Mesenchymal stem cell (in vitro differentiated cells and primary cell): ENCODE measurements at regions not wholly inside any gene's neighbourhood (a gene's known extent, or its start where the extent isn't known, plus 50 kb on each side); places are given as distances from the start of the nearest gene placed in this dataset.
A peak's percentile ranks its signal among the peaks of the same experiment; 100 is the strongest.

ENCODE experiments used
- DNase-seq: peaks from one replicate; pipeline ENCODE4 v3.0.0-alpha.2; 2013
- H2AFZ ChIP-seq: one replicate; pipeline ENCODE4 v1.6.1; 2013; ENCODE audit warnings: low read depth, mild to moderate bottlenecking, control low read depth, inconsistent platforms, low read length, moderate library complexity
- H2AK5ac ChIP-seq: 2 replicates; pipeline ENCODE4 v1.6.1; 2013; ENCODE audit warnings: low read length, moderate library complexity, mild to moderate bottlenecking, inconsistent platforms; ENCODE audit not compliant: severe bottlenecking
- H2BK120ac ChIP-seq: one replicate; pipeline ENCODE4 v1.6.1; 2013; ENCODE audit warnings: low read depth, mild to moderate bottlenecking, inconsistent platforms, low read length, moderate library complexity
- H2BK12ac ChIP-seq, 2 experiments: one replicate each; pipeline ENCODE4 v1.6.1; 2013; ENCODE audit warnings: inconsistent platforms in 2 of 2, low read length in 2 of 2, mild to moderate bottlenecking in 2 of 2, moderate library complexity in 2 of 2, control low read depth in 1 of 2
- H2BK15ac ChIP-seq: one replicate; pipeline ENCODE4 v1.6.1; 2013; ENCODE audit warnings: mild to moderate bottlenecking, low read depth, inconsistent platforms; ENCODE audit not compliant: poor library complexity, severe bottlenecking
- H2BK5ac ChIP-seq: 2 replicates; pipeline ENCODE4 v1.6.1; 2013; ENCODE audit warnings: low read depth, mild to moderate bottlenecking, low read length, control low read depth, inconsistent platforms; ENCODE audit not compliant: poor library complexity, severe bottlenecking
- H3K14ac ChIP-seq, 2 experiments: one replicate each; pipeline ENCODE4 v1.6.1; 2013; ENCODE audit warnings: inconsistent platforms in 2 of 2, low read length in 2 of 2, control low read depth in 1 of 2, mild to moderate bottlenecking in 1 of 2, moderate library complexity in 1 of 2
- H3K18ac ChIP-seq, 2 experiments: one replicate each; pipeline ENCODE4 v1.6.1; 2013; ENCODE audit warnings: inconsistent platforms in 2 of 2, low read length in 2 of 2, control low read depth in 1 of 2, low read depth in 1 of 2, mild to moderate bottlenecking in 1 of 2
- H3K23ac ChIP-seq, 2 experiments: one replicate each; pipeline ENCODE4 v1.6.1; 2013; ENCODE audit warnings: inconsistent platforms in 2 of 2, low read length in 2 of 2, mild to moderate bottlenecking in 2 of 2, moderate library complexity in 2 of 2, control low read depth in 1 of 2
- H3K27ac ChIP-seq: 2 replicates; pipeline ENCODE4 v1.5.1; 2013; ENCODE audit warnings: mild to moderate bottlenecking, moderate library complexity, low read length, control low read depth, inconsistent platforms; ENCODE audit not compliant: poor library complexity, severe bottlenecking
- H3K27me3 ChIP-seq, 2 experiments: 2 replicates each; pipeline versions ENCODE4 v1.6.1 to v1.7.0; 2013; ENCODE audit warnings: low read length in 2 of 2, mild to moderate bottlenecking in 2 of 2, moderate library complexity in 2 of 2, control low read depth in 1 of 2, inconsistent platforms in 1 of 2; ENCODE audit not compliant: control insufficient read depth in 1 of 2, insufficient read depth in 1 of 2
- H3K36me3 ChIP-seq, 2 experiments: 2 replicates each; pipeline versions ENCODE4 v1.6.1 to v1.7.0; 2013; ENCODE audit warnings: low read length in 2 of 2, control low read depth in 1 of 2, inconsistent platforms in 1 of 2, low read depth in 1 of 2, mild to moderate bottlenecking in 1 of 2; ENCODE audit not compliant: insufficient read depth in 2 of 2, control insufficient read depth in 1 of 2
- H3K4ac ChIP-seq, 2 experiments: one replicate each; pipeline ENCODE4 v1.6.1; 2013; ENCODE audit warnings: inconsistent platforms in 2 of 2, low read length in 2 of 2, mild to moderate bottlenecking in 2 of 2, moderate library complexity in 2 of 2, control low read depth in 1 of 2, low read depth in 1 of 2
- H3K4me1 ChIP-seq: 2 replicates; pipeline ENCODE4 v1.6.1; 2013; ENCODE audit warnings: low read depth, low read length, control low read depth; ENCODE audit not compliant: control insufficient read depth, insufficient read depth
- H3K4me2 ChIP-seq: 2 replicates; pipeline ENCODE4 v1.6.1; 2013; ENCODE audit warnings: low read length, mild to moderate bottlenecking, inconsistent platforms; ENCODE audit not compliant: poor library complexity, severe bottlenecking
- H3K4me3 ChIP-seq, 2 experiments: 2 replicates each; pipeline versions ENCODE4 v1.5.1 to v1.7.0; 2013; ENCODE audit warnings: low read length in 2 of 2, mild to moderate bottlenecking in 2 of 2, control low read depth in 1 of 2, low read depth in 1 of 2; ENCODE audit not compliant: insufficient read depth in 1 of 2
- H3K79me1 ChIP-seq: replicated peaks from 2 replicates; pipeline ENCODE4 v1.6.1; 2013; ENCODE audit warnings: mild to moderate bottlenecking, control low read depth, low read length, inconsistent platforms; ENCODE audit not compliant: poor library complexity, severe bottlenecking
- H3K9ac ChIP-seq: 2 replicates; pipeline ENCODE4 v1.7.0; 2013; ENCODE audit warnings: mild to moderate bottlenecking, low read length, moderate library complexity
- H3K9me3 ChIP-seq: 2 replicates; pipeline ENCODE4 v1.7.0; 2013; ENCODE audit warnings: mild to moderate bottlenecking, low read length; ENCODE audit not compliant: control insufficient read depth
- H4K8ac ChIP-seq: one replicate; pipeline ENCODE4 v1.6.1; 2013; ENCODE audit warnings: inconsistent platforms, mild to moderate bottlenecking, low read length, moderate library complexity
- H4K91ac ChIP-seq: one replicate; pipeline ENCODE4 v1.6.1; 2013; ENCODE audit warnings: mild to moderate bottlenecking, low read length, inconsistent platforms
- WGBS: methylation state at CpG from one replicate; pipeline ENCODE4 v1.1.7; 2013; ENCODE audit warnings: mixed read lengths; 5-methylcytosine and 5-hydroxymethylcytosine counted together

DNA sequence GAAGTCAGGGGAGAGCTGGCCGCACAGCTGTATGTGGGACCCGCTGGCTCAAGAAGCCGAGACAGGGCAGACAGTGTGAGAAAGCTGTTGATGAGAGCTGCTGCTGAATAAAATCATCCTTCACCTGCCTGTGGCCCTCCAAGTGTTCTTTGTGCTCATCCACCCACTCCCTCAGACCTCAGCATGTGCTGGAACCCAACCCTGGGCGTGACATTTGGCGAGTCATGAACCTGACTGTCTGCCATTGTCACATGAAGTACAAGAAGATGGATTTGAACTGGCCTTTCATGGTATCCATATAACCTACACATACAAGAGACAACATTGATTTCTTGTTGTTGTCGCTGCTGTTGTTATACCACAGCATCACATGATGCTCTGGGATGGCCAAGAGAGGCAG is 139.7 kb upstream of the PLCXD3 start:
- Histone ChIP-seq H3K9ac (no peak overlapping the region), H2AK5ac (no peak overlapping the region), H3K14ac (no peak overlapping the region), H2BK12ac (no peak overlapping the region), H2BK120ac (no peak overlapping the region), H2BK5ac (no peak overlapping the region), H3K18ac (no peak overlapping the region), H3K4me3 (no peak overlapping the region), H4K8ac (no peak overlapping the region), H3K23ac (no peak overlapping the region), H3K79me1 (no peaks in the 10 kb centered on the region), H3K27ac (no peak overlapping the region), H3K4me1 (no peaks in the 10 kb centered on the region), H3K36me3 (no peaks in the 10 kb centered on the region), H2AFZ (peak overlapping the region; percentile 43), H3K27me3 (peaks cover 0 to 3% of the 10 kb centered on the region in 2 experiments), H4K91ac (no peak overlapping the region), H3K9me3 (no peaks in the 10 kb centered on the region), H2BK15ac (no peak overlapping the region), H3K4me2 (no peak overlapping the region), H3K4ac (no peak overlapping the region)
- DNase-seq = no peak
- 82% methylated on average over 6 of the region's 6 CpGs for WGBS

DNA sequence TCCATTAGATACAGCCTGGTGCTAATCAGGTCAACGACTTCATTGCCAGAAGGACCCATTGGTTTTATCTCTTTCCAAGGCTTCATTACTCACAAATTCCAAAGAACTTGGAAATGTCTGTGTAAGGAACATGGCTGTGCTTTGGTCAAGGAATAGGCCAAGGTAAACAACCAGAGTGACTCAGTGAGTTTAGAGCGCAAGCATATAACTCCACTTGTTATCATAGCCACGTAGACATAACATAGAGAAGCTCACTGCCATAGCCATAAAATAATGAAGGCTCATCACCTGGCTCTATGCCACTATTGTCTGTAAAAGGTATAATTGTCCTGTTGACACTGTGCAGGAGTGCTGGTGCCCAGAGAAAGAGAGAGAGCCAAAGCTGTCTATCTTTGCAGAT is 139.3 kb upstream of the PLCXD3 start:
- Histone ChIP-seq H3K4me1 (no peaks in the 10 kb centered on the region), H2AFZ (no peak overlapping the region), H3K27ac (no peak overlapping the region), H3K9ac (no peak overlapping the region), H3K23ac (no peak overlapping the region), H2BK15ac (no peak overlapping the region), H3K79me1 (no peaks in the 10 kb centered on the region), H3K4me3 (no peak overlapping the region), H2BK5ac (no peak overlapping the region), H3K4me2 (no peak overlapping the region), H3K18ac (no peak overlapping the region), H2BK12ac (no peak overlapping the region), H3K27me3 (peaks cover 0 to 3% of the 10 kb centered on the region in 2 experiments), H3K4ac (no peak overlapping the region), H4K8ac (no peak overlapping the region), H3K36me3 (no peaks in the 10 kb centered on the region), H3K14ac (no peak overlapping the region), H4K91ac (no peak overlapping the region), H2AK5ac (no peak overlapping the region), H2BK120ac (no peak overlapping the region), H3K9me3 (no peaks in the 10 kb centered on the region)
- whole genome bisulfite sequencing = 100% methylated on average over 1 of the region's 3 CpGs
- no peak for DNase-seq

DNA sequence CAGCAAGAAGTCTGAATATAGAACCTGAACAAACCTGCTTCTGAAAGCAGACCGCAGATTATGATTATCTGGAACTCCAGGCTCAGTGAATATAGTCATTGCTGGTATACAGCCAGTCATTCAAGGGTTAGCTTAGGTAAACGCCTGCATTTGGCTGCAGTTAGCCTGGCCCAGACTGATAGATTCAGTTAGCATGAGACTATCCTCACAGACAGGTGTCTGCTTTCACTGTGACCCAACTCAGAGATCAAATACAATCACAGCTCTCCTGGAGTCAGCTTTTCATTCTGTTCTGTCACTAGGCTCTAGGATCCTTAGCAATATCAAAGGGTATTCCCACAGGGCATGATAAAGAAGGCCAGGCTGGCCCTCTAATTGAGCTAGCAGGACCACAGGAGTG is 138.6 kb upstream of the PLCXD3 start:
- Histone ChIP-seq H3K9ac (no peak overlapping the region), H3K23ac (no peak overlapping the region)

DNA sequence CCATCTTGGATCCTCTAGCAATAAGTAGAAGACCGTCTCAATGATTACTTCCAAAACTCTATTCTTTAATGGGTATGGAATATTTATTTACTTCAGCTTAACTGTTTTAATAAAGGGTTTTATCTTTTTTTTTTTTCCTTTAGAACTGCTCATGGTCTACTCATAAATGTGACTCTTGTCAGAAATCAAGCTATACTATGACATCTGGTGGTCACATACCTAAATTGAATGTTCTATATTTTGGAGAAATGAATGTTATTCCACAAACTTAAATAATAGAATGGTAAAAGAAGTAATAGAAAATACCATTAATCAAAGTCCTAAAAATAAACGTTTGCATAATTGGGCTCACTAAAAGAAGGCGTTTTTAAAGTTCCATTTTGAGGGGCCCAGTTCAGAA is 131.2 kb upstream of the PLCXD3 start:
- Histone ChIP-seq H2BK5ac (no peak overlapping the region), H3K36me3 (no peaks in the 10 kb centered on the region), H3K79me1 (no peaks in the 10 kb centered on the region), H3K9me3 (no peaks in the 10 kb centered on the region), H3K23ac (no peak overlapping the region), H2BK15ac (no peak overlapping the region), H2BK12ac (no peak overlapping the region), H2AFZ (no peak overlapping the region), H3K9ac (no peak overlapping the region), H3K4me2 (no peak overlapping the region), H3K27ac (no peak overlapping the region), H3K14ac (no peak overlapping the region), H4K8ac (no peak overlapping the region), H3K4me3 (no peak overlapping the region), H4K91ac (no peak overlapping the region), H3K4me1 (no peaks in the 10 kb centered on the region), H3K4ac (no peak overlapping the region), H2AK5ac (no peak overlapping the region), H2BK120ac (no peak overlapping the region), H3K27me3 (no peaks in the 10 kb centered on the region), H3K18ac (no peak overlapping the region)
- DNase-seq = no peak
- WGBS = 33% methylated on average over 2 of the region's 3 CpGs

More for the DNA sequence above, 138.6 kb upstream of the PLCXD3 start:
- Histone ChIP-seq H4K8ac (no peak overlapping the region), H3K18ac (no peak overlapping the region), H3K36me3 (no peaks in the 10 kb centered on the region), H3K4ac (no peak overlapping the region), H3K4me2 (no peak overlapping the region), H2BK120ac (no peak overlapping the region), H3K27ac (no peak overlapping the region), H3K27me3 (peaks cover 0 to 3% of the 10 kb centered on the region in 2 experiments), H3K4me3 (no peak overlapping the region), H2AK5ac (no peak overlapping the region), H3K79me1 (no peaks in the 10 kb centered on the region), H2BK5ac (no peak overlapping the region), H3K14ac (no peak overlapping the region), H2AFZ (no peak overlapping the region), H2BK15ac (no peak overlapping the region), H2BK12ac (no peak overlapping the region), H3K9me3 (no peaks in the 10 kb centered on the region), H4K91ac (no peak overlapping the region), H3K4me1 (no peaks in the 10 kb centered on the region)
- WGBS = 31% methylated on average over 2 of the region's 2 CpGs
- no peak for DNase-seq
